ENCODE measurements at regions not wholly inside any gene's neighbourhood (a gene's known extent, or its start where the extent isn't known, plus 50 kb on each side); places are given as distances from the start of the nearest gene placed in this dataset.

DNA sequence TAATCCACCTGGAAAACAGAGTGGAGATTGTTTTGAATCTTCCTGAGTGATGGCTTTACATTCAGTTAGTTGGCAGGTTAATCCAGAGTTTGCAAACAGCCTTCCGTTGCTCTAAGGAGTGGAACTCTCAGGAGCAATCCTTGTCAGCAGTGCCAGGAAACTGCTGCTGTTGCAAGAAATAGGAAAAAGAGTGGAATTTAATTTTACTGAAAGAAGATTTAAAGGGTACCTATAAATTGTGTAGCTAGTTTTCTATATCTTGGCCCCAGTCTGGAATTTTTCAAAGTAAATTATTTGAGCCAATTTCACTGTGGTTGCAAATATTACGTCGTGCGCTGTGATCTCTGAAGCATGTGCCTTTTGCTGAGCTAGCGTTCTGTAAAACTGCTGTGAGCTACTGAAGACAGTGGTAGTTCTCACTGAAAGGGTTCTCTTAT is 55.5 kb upstream of the SLC5A12 start:
- H3K9ac ChIP-seq (ENCODE audit: low read length in 2 of 2), result no peak overlapping the region
- no peaks in the 10 kb centered on the region for H3K36me3 ChIP-seq (ENCODE audit: control insufficient read depth in 2 of 2, insufficient read depth in 2 of 2, low read length in 2 of 2)
- no peak overlapping the region for H3K27ac ChIP-seq (ENCODE audit: low read length)
- no peaks in the 10 kb centered on the region for H3K9me3 ChIP-seq (ENCODE audit: control insufficient read depth in 2 of 2, low read length in 2 of 2)
- no peak overlapping the region for H3K4me3 ChIP-seq (ENCODE audit: low read length in 2 of 2)
- H3K27me3 ChIP-seq (ENCODE audit: control insufficient read depth in 1 of 2, insufficient read depth in 2 of 2, low read length in 2 of 2), result no peaks in the 10 kb centered on the region
- no peaks in the 10 kb centered on the region for H3K4me1 ChIP-seq (ENCODE audit: control insufficient read depth, insufficient read depth, low read length)

DNA sequence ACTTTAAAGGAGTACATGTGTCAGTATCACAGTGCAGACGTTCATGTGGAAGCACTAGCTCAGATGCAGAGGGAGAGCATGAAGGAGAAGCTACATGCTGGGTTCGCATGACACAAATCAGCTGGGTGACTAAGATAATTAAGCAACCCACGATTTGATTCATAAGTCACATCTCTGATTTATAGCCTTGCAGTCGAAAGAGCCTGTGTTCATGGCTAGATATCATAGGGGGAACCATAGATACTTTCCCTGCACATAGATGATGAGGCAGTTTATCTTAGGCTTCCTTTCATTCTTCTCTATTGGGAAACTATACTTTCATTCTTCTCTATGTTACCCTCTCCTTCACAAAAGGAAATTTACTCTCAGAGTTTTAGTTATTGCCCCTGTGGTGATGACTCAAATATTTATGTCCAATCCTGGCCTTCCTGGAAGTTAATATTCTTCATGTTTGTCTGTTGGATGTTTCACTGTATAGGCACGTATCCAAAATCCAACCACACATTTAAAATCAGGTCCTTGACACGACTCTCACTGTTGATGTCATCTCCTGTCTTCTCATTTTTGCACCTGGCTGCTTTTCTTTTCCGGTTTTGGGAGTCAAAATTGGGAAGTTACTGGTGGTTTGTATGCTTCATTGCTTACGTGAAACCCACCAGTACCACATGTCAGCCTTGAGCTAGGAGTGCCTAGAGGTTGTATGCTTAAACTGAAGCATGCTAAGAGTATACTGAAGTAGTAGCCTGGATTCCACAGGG is 56.3 kb upstream of the SLC5A12 start:
- Histone ChIP-seq H3K27ac (ENCODE audit: low read length) (no peak overlapping the region), H3K4me3 (ENCODE audit: low read length in 2 of 2) (no peak overlapping the region), H3K27me3 (ENCODE audit: control insufficient read depth in 1 of 2, insufficient read depth in 2 of 2, low read length in 2 of 2) (no peaks in the 10 kb centered on the region)

DNA sequence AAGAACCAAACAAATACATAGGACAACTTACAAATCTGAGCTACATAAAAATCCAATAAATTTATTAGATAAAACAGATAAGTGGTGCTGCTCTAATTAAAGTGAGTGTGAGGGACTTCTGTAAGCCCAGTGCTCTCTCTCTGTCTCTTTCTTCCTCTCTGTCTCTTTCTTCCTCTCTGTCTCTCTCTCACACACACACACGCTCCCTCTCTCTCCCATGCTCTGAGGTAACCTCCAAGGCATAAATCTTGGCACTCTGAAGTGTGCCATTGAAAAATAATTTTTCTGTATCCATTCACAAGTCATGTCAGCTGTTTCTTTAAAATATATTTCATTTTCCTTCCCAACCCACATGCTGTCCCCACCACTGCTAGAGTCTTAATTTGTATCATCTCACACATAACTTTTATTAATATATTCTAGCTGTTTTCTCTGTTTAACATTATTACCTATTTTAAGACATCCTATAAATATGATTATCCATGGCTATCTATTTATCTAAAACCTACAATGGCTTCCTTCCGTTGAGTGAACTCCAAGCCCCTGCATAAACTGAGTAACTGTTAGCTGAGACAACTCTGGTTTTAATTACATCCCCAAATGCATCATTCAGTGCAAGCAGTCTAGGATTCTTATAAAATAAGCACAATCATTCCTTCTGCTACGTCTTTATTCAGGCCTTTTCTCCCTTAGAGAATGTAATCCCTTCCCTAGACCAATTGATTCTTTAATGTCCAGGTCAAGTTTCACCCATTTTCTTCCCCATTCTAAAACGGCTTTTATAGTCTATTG is 57.4 kb upstream of the SLC5A12 start:
- H3K36me3 ChIP-seq (ENCODE audit: control insufficient read depth in 2 of 2, insufficient read depth in 2 of 2, low read length in 2 of 2), result no peaks in the 10 kb centered on the region
- no peak overlapping the region for H3K9ac ChIP-seq (ENCODE audit: low read length in 2 of 2)
- no peaks in the 10 kb centered on the region for H3K4me1 ChIP-seq (ENCODE audit: control insufficient read depth, insufficient read depth, low read length)
- no peak overlapping the region for H3K27ac ChIP-seq (ENCODE audit: low read length)
- H3K27me3 ChIP-seq (ENCODE audit: control insufficient read depth in 1 of 2, insufficient read depth in 2 of 2, low read length in 2 of 2), result no peaks in the 10 kb centered on the region
- no peak overlapping the region for H3K4me3 ChIP-seq (ENCODE audit: low read length in 2 of 2)
- peaks cover 0 to 4% of the 10 kb centered on the region in 2 donors for H3K9me3 ChIP-seq (ENCODE audit: control insufficient read depth in 2 of 2, low read length in 2 of 2)

More for the DNA sequence above, 56.3 kb upstream of the SLC5A12 start:
- Histone ChIP-seq H3K9ac (ENCODE audit: low read length in 2 of 2) (no peak overlapping the region), H3K9me3 (ENCODE audit: control insufficient read depth in 2 of 2, low read length in 2 of 2) (no peaks in the 10 kb centered on the region), H3K36me3 (ENCODE audit: control insufficient read depth in 2 of 2, insufficient read depth in 2 of 2, low read length in 2 of 2) (no peaks in the 10 kb centered on the region), H3K4me1 (ENCODE audit: control insufficient read depth, insufficient read depth, low read length) (no peaks in the 10 kb centered on the region)

DNA sequence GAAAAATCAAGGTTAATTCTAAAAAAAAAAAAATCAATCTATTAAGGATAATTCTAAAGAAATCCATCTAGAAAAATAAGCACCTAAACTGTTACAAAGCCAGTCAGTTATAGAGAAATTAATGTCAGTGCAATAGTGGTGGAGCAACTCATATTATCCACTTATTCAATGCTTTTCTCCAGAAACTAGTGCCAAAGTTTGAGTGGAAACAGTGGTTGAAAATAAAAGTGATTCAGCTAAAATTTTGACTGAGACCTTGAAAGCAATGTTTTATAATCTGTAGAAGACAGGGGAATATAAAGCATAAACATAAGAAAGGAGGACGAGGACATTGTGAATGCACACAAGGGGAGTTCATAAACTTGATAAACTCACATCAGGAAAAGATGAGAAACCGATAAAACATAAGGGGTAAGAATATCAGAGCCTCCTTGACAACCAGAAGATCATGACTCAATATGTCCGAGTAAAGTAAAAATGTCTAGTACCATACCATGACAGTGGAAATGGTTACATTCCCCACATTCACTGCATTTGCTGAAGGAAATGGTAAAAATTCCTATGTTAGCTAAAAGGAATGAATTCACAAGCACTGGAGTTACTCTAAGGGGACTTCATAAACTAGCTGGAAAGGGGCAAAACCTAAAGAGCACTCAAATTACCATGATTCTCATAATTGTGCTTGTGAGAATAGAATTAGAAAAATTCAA is 58.7 kb upstream of the SLC5A12 start:
- Histone ChIP-seq H3K4me3 (ENCODE audit: low read length in 2 of 2) (no peak overlapping the region), H3K27ac (ENCODE audit: low read length) (no peak overlapping the region), H3K36me3 (ENCODE audit: control insufficient read depth in 2 of 2, insufficient read depth in 2 of 2, low read length in 2 of 2) (no peaks in the 10 kb centered on the region), H3K9ac (ENCODE audit: low read length in 2 of 2) (no peak overlapping the region), H3K9me3 (ENCODE audit: control insufficient read depth in 2 of 2, low read length in 2 of 2) (peaks cover 0 to 5% of the 10 kb centered on the region in 2 donors), H3K27me3 (ENCODE audit: control insufficient read depth in 1 of 2, insufficient read depth in 2 of 2, low read length in 2 of 2) (no peaks in the 10 kb centered on the region), H3K4me1 (ENCODE audit: control insufficient read depth, insufficient read depth, low read length) (no peaks in the 10 kb centered on the region)

DNA sequence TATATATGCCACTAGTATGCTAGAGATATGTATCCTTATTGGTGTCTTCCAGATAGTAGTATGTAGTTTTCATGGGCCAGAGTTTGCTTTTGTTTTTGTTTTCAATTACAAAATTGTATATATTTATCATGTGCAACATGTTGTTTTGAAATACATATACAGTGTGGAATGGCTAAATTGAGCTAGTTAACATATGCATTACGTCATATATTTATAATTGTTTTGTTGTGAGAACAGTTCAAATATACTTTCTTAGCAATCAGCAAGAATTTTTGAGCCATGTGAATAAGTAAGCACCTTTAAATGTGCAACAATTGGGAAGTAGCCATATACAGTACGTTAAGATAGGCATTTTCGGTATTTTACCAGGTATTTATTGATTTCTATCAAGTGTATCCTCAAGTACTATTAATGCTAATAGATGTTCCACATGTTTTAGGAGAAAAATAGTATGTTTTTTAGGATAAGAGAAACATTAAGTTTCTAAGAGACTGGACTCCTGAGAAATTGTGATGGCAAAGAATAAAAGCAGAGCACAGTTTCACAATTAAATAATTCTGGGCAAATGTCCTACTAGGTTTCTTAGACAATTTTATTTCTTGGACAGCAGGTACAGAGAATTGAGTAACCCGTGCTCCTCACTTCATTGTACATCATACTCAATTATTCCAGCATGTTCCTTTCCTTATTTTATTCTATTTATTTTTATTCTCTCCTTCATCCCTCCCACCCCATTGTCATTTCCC is 60.5 kb upstream of the SLC5A12 start:
- Histone ChIP-seq H3K27ac (ENCODE audit: low read length) (no peak overlapping the region), H3K4me3 (ENCODE audit: low read length in 2 of 2) (no peak overlapping the region), H3K9ac (ENCODE audit: low read length in 2 of 2) (no peak overlapping the region), H3K9me3 (ENCODE audit: control insufficient read depth in 2 of 2, low read length in 2 of 2) (peaks cover 0 to 5% of the 10 kb centered on the region in 2 donors), H3K36me3 (ENCODE audit: control insufficient read depth in 2 of 2, insufficient read depth in 2 of 2, low read length in 2 of 2) (no peaks in the 10 kb centered on the region), H3K27me3 (ENCODE audit: control insufficient read depth in 1 of 2, insufficient read depth in 2 of 2, low read length in 2 of 2) (no peaks in the 10 kb centered on the region), H3K4me1 (ENCODE audit: control insufficient read depth, insufficient read depth, low read length) (no peaks in the 10 kb centered on the region)

DNA sequence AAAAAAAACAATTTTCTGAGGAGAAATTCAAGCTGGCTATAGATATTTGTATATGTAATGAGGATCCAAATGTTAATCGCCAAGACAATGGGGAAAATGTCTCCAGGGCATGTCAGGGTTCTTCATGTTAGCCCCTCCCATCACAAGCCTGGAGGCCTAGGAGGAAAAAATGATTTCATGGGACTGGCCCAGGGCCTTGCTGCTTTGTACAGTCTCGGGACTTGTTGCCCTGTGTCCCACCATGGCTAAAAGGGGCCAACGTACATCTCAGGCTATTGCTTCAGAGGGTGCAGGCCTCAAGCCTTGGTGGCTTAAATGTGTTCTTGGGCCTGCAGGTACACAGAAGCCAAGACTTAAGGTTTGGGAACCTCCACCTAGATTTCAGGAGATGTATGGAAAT is 62.1 kb upstream of the SLC5A12 start:
- Histone ChIP-seq H3K4me1 (ENCODE audit: control insufficient read depth, insufficient read depth, low read length) (no peaks in the 10 kb centered on the region), H3K9me3 (ENCODE audit: control insufficient read depth in 2 of 2, low read length in 2 of 2) (peaks cover 0 to 5% of the 10 kb centered on the region in 2 donors), H3K9ac (ENCODE audit: low read length in 2 of 2) (no peak overlapping the region), H3K27ac (ENCODE audit: low read length) (no peak overlapping the region), H3K27me3 (ENCODE audit: control insufficient read depth in 1 of 2, insufficient read depth in 2 of 2, low read length in 2 of 2) (no peaks in the 10 kb centered on the region), H3K4me3 (ENCODE audit: low read length in 2 of 2) (no peak overlapping the region), H3K36me3 (ENCODE audit: control insufficient read depth in 2 of 2, insufficient read depth in 2 of 2, low read length in 2 of 2) (no peaks in the 10 kb centered on the region)

DNA sequence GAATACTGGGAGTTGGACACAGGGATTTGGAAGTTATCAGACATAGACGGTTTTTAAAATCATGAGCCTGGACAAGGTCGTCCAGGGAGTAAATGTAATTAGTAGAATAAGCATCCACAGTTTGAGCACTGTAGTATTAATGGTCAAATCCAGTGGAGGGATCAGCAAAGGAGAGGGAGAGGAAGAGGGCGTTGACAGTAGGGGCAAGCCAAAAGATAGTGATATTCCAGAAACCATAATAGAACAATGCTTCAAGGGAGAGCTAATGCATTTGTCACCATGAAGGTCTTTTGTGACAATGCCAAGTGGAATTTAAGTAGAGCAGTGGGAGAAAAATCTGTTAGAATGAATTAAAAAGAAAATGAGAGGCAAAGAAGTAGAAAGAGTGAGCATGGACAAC is 68.9 kb upstream of the SLC5A12 start:
- Histone ChIP-seq H3K4me1 (ENCODE audit: control insufficient read depth, insufficient read depth, low read length) (no peaks in the 10 kb centered on the region), H3K4me3 (ENCODE audit: low read length in 2 of 2) (no peak overlapping the region), H3K27ac (ENCODE audit: low read length) (no peak overlapping the region), H3K9ac (ENCODE audit: low read length in 2 of 2) (no peak overlapping the region), H3K9me3 (ENCODE audit: control insufficient read depth in 2 of 2, low read length in 2 of 2) (no peaks in the 10 kb centered on the region), H3K36me3 (ENCODE audit: control insufficient read depth in 2 of 2, insufficient read depth in 2 of 2, low read length in 2 of 2) (no peaks in the 10 kb centered on the region), H3K27me3 (ENCODE audit: control insufficient read depth in 1 of 2, insufficient read depth in 2 of 2, low read length in 2 of 2) (no peaks in the 10 kb centered on the region)

DNA sequence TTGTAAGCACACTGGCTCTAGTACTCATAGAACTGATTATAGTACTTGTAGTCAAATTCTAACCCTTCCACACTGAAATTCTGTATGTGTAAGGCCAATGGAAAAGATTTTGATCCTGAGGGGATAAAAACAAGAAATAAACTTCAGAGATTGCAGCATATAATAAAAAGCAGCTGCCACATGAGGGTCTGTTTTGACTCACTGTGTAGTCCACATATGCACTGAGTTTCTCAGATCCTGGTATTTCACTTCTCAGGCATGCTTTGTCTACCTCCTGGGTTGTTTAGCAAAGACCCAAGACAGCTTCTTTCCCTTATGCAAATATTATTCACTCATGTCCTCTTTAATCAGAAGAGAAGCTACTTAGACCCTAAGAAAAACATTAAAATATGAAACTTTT is 71.1 kb upstream of the SLC5A12 start:
- no peaks in the 10 kb centered on the region for H3K4me1 ChIP-seq (ENCODE audit: control insufficient read depth, insufficient read depth, low read length)
- no peak overlapping the region for H3K27ac ChIP-seq (ENCODE audit: low read length)
- H3K9ac ChIP-seq (ENCODE audit: low read length in 2 of 2), result no peak overlapping the region
- no peaks in the 10 kb centered on the region for H3K36me3 ChIP-seq (ENCODE audit: control insufficient read depth in 2 of 2, insufficient read depth in 2 of 2, low read length in 2 of 2)
- H3K9me3 ChIP-seq (ENCODE audit: control insufficient read depth in 2 of 2, low read length in 2 of 2), result no peaks in the 10 kb centered on the region
- no peak overlapping the region for H3K4me3 ChIP-seq (ENCODE audit: low read length in 2 of 2)
- no peaks in the 10 kb centered on the region for H3K27me3 ChIP-seq (ENCODE audit: control insufficient read depth in 1 of 2, insufficient read depth in 2 of 2, low read length in 2 of 2)

DNA sequence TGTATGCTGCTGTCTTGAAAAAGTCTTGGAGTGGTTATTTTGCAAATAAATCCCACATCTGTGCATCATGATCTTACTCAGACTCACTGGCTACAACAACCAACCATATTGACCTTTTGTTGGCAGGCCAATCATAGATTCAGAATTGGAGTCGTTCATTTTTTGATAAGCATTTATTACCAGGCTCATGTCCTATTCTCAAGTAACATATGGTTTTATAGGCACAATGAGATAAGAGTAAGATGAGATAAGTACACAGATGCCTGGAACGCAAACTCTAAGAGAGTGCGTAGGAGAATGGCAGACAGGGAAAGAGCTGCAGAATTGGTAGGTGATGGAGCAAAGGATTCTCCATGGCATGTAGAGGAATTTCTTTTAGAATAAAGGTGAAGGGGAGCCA is 71.6 kb upstream of the SLC5A12 start:
- Histone ChIP-seq H3K4me3 (ENCODE audit: low read length in 2 of 2) (no peak overlapping the region), H3K27me3 (ENCODE audit: control insufficient read depth in 1 of 2, insufficient read depth in 2 of 2, low read length in 2 of 2) (no peaks in the 10 kb centered on the region), H3K9me3 (ENCODE audit: control insufficient read depth in 2 of 2, low read length in 2 of 2) (no peaks in the 10 kb centered on the region), H3K4me1 (ENCODE audit: control insufficient read depth, insufficient read depth, low read length) (no peaks in the 10 kb centered on the region), H3K27ac (ENCODE audit: low read length) (no peak overlapping the region), H3K36me3 (ENCODE audit: control insufficient read depth in 2 of 2, insufficient read depth in 2 of 2, low read length in 2 of 2) (no peaks in the 10 kb centered on the region), H3K9ac (ENCODE audit: low read length in 2 of 2) (no peak overlapping the region)

DNA sequence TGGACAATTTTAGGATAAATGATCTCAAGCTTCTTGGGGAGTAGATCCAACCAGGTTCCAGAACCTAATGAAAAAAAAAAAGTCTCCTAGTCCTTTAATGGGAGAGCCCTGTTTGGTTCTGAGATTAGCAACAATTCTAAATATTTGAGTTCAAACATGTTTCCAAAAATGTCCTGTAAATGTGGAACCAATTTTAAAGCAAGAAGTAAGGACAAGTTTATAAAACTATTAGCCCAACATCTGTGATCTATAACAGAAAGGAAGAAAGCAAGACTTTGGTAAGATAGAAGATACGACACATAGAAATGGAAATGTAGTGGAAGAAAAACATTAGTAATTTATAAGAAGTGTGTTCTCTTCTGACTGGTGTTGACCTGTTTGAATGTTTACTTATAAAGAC is 79.7 kb upstream of the SLC5A12 start:
- H3K4me1 ChIP-seq (ENCODE audit: control insufficient read depth, insufficient read depth, low read length), result no peaks in the 10 kb centered on the region
- H3K9me3 ChIP-seq (ENCODE audit: control insufficient read depth in 2 of 2, low read length in 2 of 2), result no peaks in the 10 kb centered on the region
- no peak overlapping the region for H3K27ac ChIP-seq (ENCODE audit: low read length)
- H3K4me3 ChIP-seq (ENCODE audit: low read length in 2 of 2), result no peak overlapping the region
- H3K9ac ChIP-seq (ENCODE audit: low read length in 2 of 2), result no peak overlapping the region
- no peaks in the 10 kb centered on the region for H3K27me3 ChIP-seq (ENCODE audit: control insufficient read depth in 1 of 2, insufficient read depth in 2 of 2, low read length in 2 of 2)
- H3K36me3 ChIP-seq (ENCODE audit: control insufficient read depth in 2 of 2, insufficient read depth in 2 of 2, low read length in 2 of 2), result no peaks in the 10 kb centered on the region
